ENCODE measurements at regions not wholly inside any gene's neighbourhood (a gene's known extent, or its start where the extent isn't known, plus 50 kb on each side); places are given as distances from the start of the nearest gene placed in this dataset.

DNA sequence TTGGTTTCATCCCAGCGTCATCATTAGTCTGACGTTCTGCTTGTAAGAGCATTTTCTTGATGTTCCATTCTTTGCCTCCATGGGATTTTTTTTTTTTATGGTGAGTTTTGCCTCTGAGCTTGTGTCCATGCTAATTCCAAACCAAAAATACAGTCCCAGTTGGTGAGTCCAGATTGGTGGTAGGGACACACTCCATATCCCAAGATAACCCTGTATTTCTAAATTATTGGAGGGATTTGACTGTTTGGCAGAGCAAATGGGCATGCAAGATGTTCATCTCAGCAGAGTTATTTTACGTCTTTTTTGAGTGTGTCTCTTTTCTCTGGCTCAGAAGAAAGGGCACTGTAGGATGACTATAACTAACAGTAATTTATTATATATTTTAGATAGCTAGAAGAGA lies 526.8 kb upstream of the CFAP20DC start:
- TF ChIP-seq CTCF (IDR thresholded peaks at IDR 0.05; ENCODE audit: low read length), result no peak
- no peak for TF ChIP-seq EZH2 (optimal IDR thresholded peaks at IDR 0.05; ENCODE audit: low read depth, low read length)
- TF ChIP-seq EZH2phosphoT487 (IDR thresholded peaks at IDR 0.05; ENCODE audit: low read length), result no peak

Data from MM.1S (cell line).